Liver (tissue), 8 donors: ENCODE measurements at regions not wholly inside any gene's neighbourhood (a gene's known extent, or its start where the extent isn't known, plus 50 kb on each side); places are given as distances from the start of the nearest gene placed in this dataset.

Source experiments
- DNase-seq: peaks from one replicate; pipeline ENCODE4 v3.0.0-alpha.2; 2017; ENCODE audit warnings: low spot score
- H3K27ac ChIP-seq, 2 donors: one replicate each; pipeline ENCODE4 v1.7.0; 2013; ENCODE audit warnings: inconsistent platforms in 2 of 2, low read length in 2 of 2, control low read depth in 1 of 2, low read depth in 1 of 2, mild to moderate bottlenecking in 1 of 2
- H3K27me3 ChIP-seq, 4 donors: one replicate each; pipeline versions ENCODE4 v1.6.1 to v1.7.0; 2013; ENCODE audit warnings: low read length in 3 of 4, inconsistent platforms in 1 of 4, mild to moderate bottlenecking in 1 of 4, moderate library complexity in 1 of 4; ENCODE audit not compliant: control insufficient read depth in 4 of 4, insufficient read depth in 4 of 4
- H3K36me3 ChIP-seq, 4 donors: one replicate each; pipeline versions ENCODE4 v1.6.1 to v1.7.0; 2013; ENCODE audit warnings: low read length in 3 of 4, mild to moderate bottlenecking in 3 of 4, low read depth in 1 of 4, moderate library complexity in 1 of 4; ENCODE audit not compliant: control insufficient read depth in 4 of 4, insufficient read depth in 3 of 4
- H3K4me1 ChIP-seq, 4 donors: one replicate each; pipeline versions ENCODE4 v1.6.1 to v1.7.0; 2013; ENCODE audit warnings: low read length in 3 of 4, mild to moderate bottlenecking in 3 of 4, moderate library complexity in 1 of 4; ENCODE audit not compliant: control insufficient read depth in 4 of 4, insufficient read depth in 4 of 4
- H3K4me3 ChIP-seq, 3 donors: one replicate each; pipeline versions ENCODE4 v1.6.1 to v1.7.0; 2013; ENCODE audit warnings: low read length in 3 of 3, control low read depth in 1 of 3, low read depth in 1 of 3, mild to moderate bottlenecking in 1 of 3
- H3K9ac ChIP-seq, 2 donors: one replicate each; pipeline ENCODE4 v1.7.0; 2013; ENCODE audit warnings: low read length in 2 of 2, mild to moderate bottlenecking in 2 of 2, moderate library complexity in 2 of 2, control low read depth in 1 of 2, low read depth in 1 of 2
- H3K9me3 ChIP-seq, 4 donors: one replicate each; pipeline versions ENCODE4 v1.6.1 to v1.7.0; 2013; ENCODE audit warnings: low read length in 3 of 4; ENCODE audit not compliant: control insufficient read depth in 4 of 4
- ATF3 ChIP-seq: IDR thresholded peaks from 2 replicates; pipeline ENCODE4 v1.6.1; 2016; ENCODE audit warnings: antibody characterized with exemption
- CTCF ChIP-seq: fragments of 150-350 bp; IDR thresholded peaks from 2 replicates; pipeline ENCODE4 v1.5.1; 2017; ENCODE audit warnings: improper control_type of control experiment, low read depth, low read length; ENCODE audit not compliant: missing input control
- EGR1 ChIP-seq, 2 donors: IDR thresholded peaks; 2 replicates each; pipeline ENCODE4 v1.6.1; 2016 to 2018; ENCODE audit warnings: antibody characterized with exemption in 2 of 2, low read depth in 2 of 2
- FOXA1 ChIP-seq: IDR thresholded peaks from 2 replicates; pipeline ENCODE4 v1.6.1; 2016; ENCODE audit warnings: antibody characterized with exemption
- FOXA2 ChIP-seq: IDR thresholded peaks from 2 replicates; pipeline ENCODE4 v1.6.1; 2016; ENCODE audit warnings: antibody characterized with exemption
- GABPA ChIP-seq, 2 donors: IDR thresholded peaks in 1 of 2; conservative IDR thresholded peaks in 1 of 2; 2 replicates each; pipeline ENCODE4 v1.6.1; 2016; ENCODE audit warnings: antibody characterized with exemption in 2 of 2, mild to moderate bottlenecking in 1 of 2, moderate library complexity in 1 of 2
- HNF4G ChIP-seq: IDR thresholded peaks from 2 replicates; pipeline ENCODE4 v1.6.1; 2016; ENCODE audit warnings: antibody characterized with exemption
- JUND ChIP-seq, 2 donors: IDR thresholded peaks; 2 replicates each; pipeline ENCODE4 v1.6.1; 2016; ENCODE audit warnings: antibody characterized with exemption in 2 of 2
- MAX ChIP-seq: IDR thresholded peaks from 2 replicates; pipeline ENCODE4 v1.6.1; 2016; ENCODE audit warnings: antibody characterized with exemption
- NR2F2 ChIP-seq: IDR thresholded peaks from 2 replicates; pipeline ENCODE4 v1.6.1; 2016; ENCODE audit warnings: antibody characterized with exemption
- RAD21 ChIP-seq, 2 donors: IDR thresholded peaks; 2 replicates each; pipeline ENCODE4 v1.6.1; 2016; ENCODE audit warnings: antibody characterized with exemption in 2 of 2, mild to moderate bottlenecking in 2 of 2
- REST ChIP-seq: IDR thresholded peaks from 2 replicates; pipeline ENCODE4 v1.6.1; 2016; ENCODE audit warnings: antibody characterized with exemption, mild to moderate bottlenecking
- RXRA ChIP-seq, 2 donors: IDR thresholded peaks; 2 replicates each; pipeline ENCODE4 v1.6.1; 2017 to 2018; ENCODE audit warnings: antibody characterized with exemption in 2 of 2, mild to moderate bottlenecking in 1 of 2
- SP1 ChIP-seq: IDR thresholded peaks from 2 replicates; pipeline ENCODE4 v1.6.1; 2018; ENCODE audit warnings: antibody characterized with exemption, mild to moderate bottlenecking
- TAF1 ChIP-seq: conservative IDR thresholded peaks from 2 replicates; pipeline ENCODE4 v1.6.1; 2016; ENCODE audit warnings: antibody characterized with exemption, mild to moderate bottlenecking
- YY1 ChIP-seq: IDR thresholded peaks from 2 replicates; pipeline ENCODE4 v1.6.1; 2016; ENCODE audit warnings: antibody characterized with exemption, mild to moderate bottlenecking
- ZBTB33 ChIP-seq: IDR thresholded peaks from 2 replicates; pipeline ENCODE4 v1.6.1; 2016; ENCODE audit warnings: antibody characterized with exemption
- WGBS: extraction: QIAGEN DNeasy Blood & Tissue Kit; methylation state at CpG from one replicate; pipeline ENCODE4 v1.1.7; 2013; 5-methylcytosine and 5-hydroxymethylcytosine counted together
- donor health status: healthy.
- donor health status: healthy.
- donor health status: healthy.
- donor health status: healthy.
- donor health status: healthy.

GRCh38 chr22:27004434-27004833 lies 347.0 kb downstream of the MIAT start:
- Histone ChIP-seq H3K27ac (no peak overlapping the region), H3K4me1 (no peaks in the 10 kb centered on the region), H3K4me3 (no peak overlapping the region), H3K9me3 (peaks cover 0 to 5% (median 0%) of the 10 kb centered on the region in 4 donors), H3K36me3 (no peaks in the 10 kb centered on the region), H3K27me3 (peaks cover 0 to 2% (median 2%) of the 10 kb centered on the region in 4 donors), H3K9ac (no peak overlapping the region)
- no peak for TF ChIP-seq RXRA (IDR thresholded peaks at IDR 0.05)
- TF ChIP-seq REST = no peak
- TF ChIP-seq CTCF = no peak
- no peak for TF ChIP-seq GABPA (IDR thresholded peaks at IDR 0.05 in 1 of 2, conservative IDR thresholded peaks at IDR 0.05 in 1 of 2)
- TF ChIP-seq FOXA2 = no peak
- no peak for TF ChIP-seq ATF3
- TF ChIP-seq FOXA1 = no peak
- TF ChIP-seq SP1 = no peak
- no peak for TF ChIP-seq YY1
- no peak for TF ChIP-seq NR2F2
- TF ChIP-seq JUND (IDR thresholded peaks at IDR 0.05) = no peak
- no peak for TF ChIP-seq TAF1
- WGBS = 55% methylated on average over 1 of the region's 1 CpG
- no peak for DNase-seq

- DNase-seq = no peak
- Histone ChIP-seq H3K9me3 (peaks cover 0 to 5% (median 0%) of the 10 kb centered on the region in 4 donors), H3K9ac (no peak overlapping the region), H3K4me3 (no peak overlapping the region), H3K27ac (no peak overlapping the region), H3K27me3 (peaks cover 0 to 2% (median 2%) of the 10 kb centered on the region in 4 donors), H3K4me1 (no peaks in the 10 kb centered on the region), H3K36me3 (no peaks in the 10 kb centered on the region)
- WGBS = 88% methylated on average over 1 of the region's 1 CpG
- TF ChIP-seq HNF4G (no peak), ZBTB33 (no peak), GABPA (IDR thresholded peaks at IDR 0.05 in 1 of 2, conservative IDR thresholded peaks at IDR 0.05 in 1 of 2) (no peak), NR2F2 (no peak), MAX (no peak), YY1 (no peak), ATF3 (no peak), RAD21 (IDR thresholded peaks at IDR 0.05) (no peak), TAF1 (no peak), FOXA2 (no peak), JUND (IDR thresholded peaks at IDR 0.05) (no peak), CTCF (no peak), EGR1 (IDR thresholded peaks at IDR 0.05; ENCODE audit: low read depth in 2 of 2) (no peak), SP1 (no peak), FOXA1 (no peak)
These were observed 351.1 kb downstream of the MIAT start for GRCh38 chr22:27008454-27008853.
